ENCODE measurements at regions not wholly inside any gene's neighbourhood (a gene's known extent, or its start where the extent isn't known, plus 50 kb on each side); places are given as distances from the start of the nearest gene placed in this dataset.

- TF ChIP-seq, protein P1, sequence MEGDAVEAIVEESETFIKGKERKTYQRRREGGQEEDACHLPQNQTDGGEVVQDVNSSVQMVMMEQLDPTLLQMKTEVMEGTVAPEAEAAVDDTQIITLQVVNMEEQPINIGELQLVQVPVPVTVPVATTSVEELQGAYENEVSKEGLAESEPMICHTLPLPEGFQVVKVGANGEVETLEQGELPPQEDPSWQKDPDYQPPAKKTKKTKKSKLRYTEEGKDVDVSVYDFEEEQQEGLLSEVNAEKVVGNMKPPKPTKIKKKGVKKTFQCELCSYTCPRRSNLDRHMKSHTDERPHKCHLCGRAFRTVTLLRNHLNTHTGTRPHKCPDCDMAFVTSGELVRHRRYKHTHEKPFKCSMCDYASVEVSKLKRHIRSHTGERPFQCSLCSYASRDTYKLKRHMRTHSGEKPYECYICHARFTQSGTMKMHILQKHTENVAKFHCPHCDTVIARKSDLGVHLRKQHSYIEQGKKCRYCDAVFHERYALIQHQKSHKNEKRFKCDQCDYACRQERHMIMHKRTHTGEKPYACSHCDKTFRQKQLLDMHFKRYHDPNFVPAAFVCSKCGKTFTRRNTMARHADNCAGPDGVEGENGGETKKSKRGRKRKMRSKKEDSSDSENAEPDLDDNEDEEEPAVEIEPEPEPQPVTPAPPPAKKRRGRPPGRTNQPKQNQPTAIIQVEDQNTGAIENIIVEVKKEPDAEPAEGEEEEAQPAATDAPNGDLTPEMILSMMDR (conservative IDR thresholded peaks at IDR 0.05; ENCODE audit: low read depth, low read length) = no peak
- no peak for DNase-seq (ENCODE audit: low read depth)
- no peak overlapping the region for H3K4me3 ChIP-seq (ENCODE audit: low read length)
Observed at GRCh38 chr4:62209757-62210485, 1009.8 kb downstream of the ADGRL3 start.

- no peak overlapping the region for H3K4me3 ChIP-seq (ENCODE audit: low read length)
- DNase-seq (ENCODE audit: low read depth) = no peak
- TF ChIP-seq, protein P1 (conservative IDR thresholded peaks at IDR 0.05; ENCODE audit: low read depth, low read length) = no peak
Observed at GRCh38 chr4:62208921-62209320, 1008.8 kb downstream of the ADGRL3 start.

DNA sequence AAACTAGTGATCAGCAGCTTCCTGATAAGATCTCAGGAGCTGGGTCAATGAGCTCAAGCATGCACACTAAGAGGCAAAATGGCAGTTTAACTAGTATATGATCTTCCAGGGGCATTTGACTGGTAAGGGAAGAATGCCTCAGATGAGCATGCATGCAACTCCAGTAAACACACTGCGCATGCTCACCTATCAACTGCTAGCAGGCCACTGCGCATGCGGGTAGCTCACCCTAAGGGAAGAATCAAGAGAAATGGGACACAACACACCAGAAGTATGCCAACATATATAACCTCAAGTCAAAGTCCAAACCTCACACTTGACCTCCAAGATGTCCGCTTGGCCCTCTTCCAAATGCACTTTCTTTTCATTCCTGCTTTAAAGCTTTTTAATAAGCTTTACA is 1004.0 kb downstream of the ADGRL3 start:
- no peak overlapping the region for H3K4me3 ChIP-seq (ENCODE audit: low read length)
- no peak for DNase-seq (ENCODE audit: low read depth)
- TF ChIP-seq, protein P1 (conservative IDR thresholded peaks at IDR 0.05; ENCODE audit: low read depth, low read length) = no peak

GRCh38 chr4:62199291-62199810 is 999.2 kb downstream of the ADGRL3 start:
- no peak for DNase-seq (ENCODE audit: low read depth)
- no peak overlapping the region for H3K4me3 ChIP-seq (ENCODE audit: low read length)
- TF ChIP-seq, protein P1 (conservative IDR thresholded peaks at IDR 0.05; ENCODE audit: low read depth, low read length) = no peak

DNA sequence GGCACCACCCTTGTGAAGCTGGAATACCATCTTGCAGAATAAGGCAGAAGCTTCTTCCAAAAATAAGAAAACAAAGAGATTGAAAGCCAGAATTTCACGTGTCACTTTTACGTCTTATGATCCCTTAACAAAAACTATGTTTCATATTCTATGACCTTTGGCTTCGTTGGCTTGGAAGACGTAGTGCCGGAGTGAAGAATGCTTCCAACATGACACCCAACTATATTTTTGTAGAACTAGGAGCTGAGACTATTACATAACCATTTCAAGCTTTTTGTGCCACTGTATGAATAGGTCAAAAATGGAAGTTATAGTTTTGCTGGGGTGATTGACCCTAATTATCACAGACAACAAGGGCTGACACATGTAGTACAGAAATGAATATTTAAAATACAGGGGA is 996.2 kb downstream of the ADGRL3 start:
- no peak overlapping the region for H3K4me3 ChIP-seq (ENCODE audit: low read length)
- no peak for DNase-seq (ENCODE audit: low read depth)
- TF ChIP-seq, protein P1 (conservative IDR thresholded peaks at IDR 0.05; ENCODE audit: low read depth, low read length) = no peak

- TF ChIP-seq, protein P1 (conservative IDR thresholded peaks at IDR 0.05; ENCODE audit: low read depth, low read length) = no peak
- no peak overlapping the region for H3K4me3 ChIP-seq (ENCODE audit: low read length)
- no peak for DNase-seq (ENCODE audit: low read depth)
Observed at GRCh38 chr4:62194342-62194741, 994.2 kb downstream of the ADGRL3 start.

- no peak overlapping the region for H3K4me3 ChIP-seq (ENCODE audit: low read length)
- peak; percentile 58 for DNase-seq (ENCODE audit: low read depth)
- TF ChIP-seq, protein P1 (conservative IDR thresholded peaks at IDR 0.05; ENCODE audit: low read depth, low read length) = no peak
Observed at GRCh38 chr4:62193761-62194160, 993.6 kb downstream of the ADGRL3 start.

All from retinal pigment epithelial cell (primary cell).